Spinal cord (tissue), 9 donors: ENCODE measurements at regions not wholly inside any gene's neighbourhood (a gene's known extent, or its start where the extent isn't known, plus 50 kb on each side); places are given as distances from the start of the nearest gene placed in this dataset.

Source experiments
- DNase-seq, 6 donors: peaks; one replicate each; pipeline versions ENCODE4 v3.0.0 to v3.0.0-alpha.2; 2013 to 2015; ENCODE audit warnings: low spot score in 6 of 6, low read depth in 4 of 6
- H3K27ac ChIP-seq: one replicate; pipeline ENCODE4 v1.5.1; 2013; ENCODE audit warnings: low read depth, low read length, control low read depth
- H3K27me3 ChIP-seq: one replicate; pipeline ENCODE4 v1.6.1; 2013; ENCODE audit warnings: low read length; ENCODE audit not compliant: control insufficient read depth, insufficient read depth
- H3K36me3 ChIP-seq: one replicate; pipeline ENCODE4 v1.6.1; 2013; ENCODE audit warnings: low read length; ENCODE audit not compliant: control insufficient read depth, insufficient read depth
- H3K4me1 ChIP-seq: one replicate; pipeline ENCODE4 v1.6.1; 2013; ENCODE audit warnings: low read length; ENCODE audit not compliant: control insufficient read depth, insufficient read depth
- H3K4me3 ChIP-seq: one replicate; pipeline ENCODE4 v1.5.1; 2013; ENCODE audit warnings: low read depth, low read length, control low read depth
- H3K9me3 ChIP-seq: one replicate; pipeline ENCODE4 v1.6.1; 2013; ENCODE audit warnings: low read length; ENCODE audit not compliant: control insufficient read depth, insufficient read depth
- WGBS: methylation state at CpG from one replicate; pipeline ENCODE4 v1.1.5; 2013; ENCODE audit warnings: missing lambda C conversion rate; ENCODE audit not compliant: insufficient coverage; 5-methylcytosine and 5-hydroxymethylcytosine counted together
- donor health status: healthy.

DNA sequence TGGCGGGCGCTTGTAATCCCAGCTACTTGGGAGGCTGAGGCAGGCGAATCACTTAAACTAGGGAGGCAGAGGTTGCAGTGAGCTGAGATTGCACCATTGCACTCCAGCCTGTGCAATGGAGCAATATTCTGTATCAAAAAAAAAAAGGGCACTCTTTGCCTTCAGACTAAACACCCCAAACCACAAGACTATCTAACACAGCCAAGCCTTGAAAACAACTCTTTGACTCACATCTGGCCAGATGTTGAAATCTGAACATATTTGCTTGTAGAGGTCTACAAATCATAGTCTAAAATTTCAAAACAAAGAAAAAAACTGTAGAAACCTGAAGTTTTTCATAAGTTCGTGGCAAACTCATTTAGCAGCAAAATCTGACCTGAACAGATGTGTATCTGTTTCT, 94.9 kb downstream of the FAM161A start:
- H3K36me3 ChIP-seq, result no peaks in the 10 kb centered on the region
- WGBS, result 100% methylated on average over 2 of the region's 4 CpGs

DNA sequence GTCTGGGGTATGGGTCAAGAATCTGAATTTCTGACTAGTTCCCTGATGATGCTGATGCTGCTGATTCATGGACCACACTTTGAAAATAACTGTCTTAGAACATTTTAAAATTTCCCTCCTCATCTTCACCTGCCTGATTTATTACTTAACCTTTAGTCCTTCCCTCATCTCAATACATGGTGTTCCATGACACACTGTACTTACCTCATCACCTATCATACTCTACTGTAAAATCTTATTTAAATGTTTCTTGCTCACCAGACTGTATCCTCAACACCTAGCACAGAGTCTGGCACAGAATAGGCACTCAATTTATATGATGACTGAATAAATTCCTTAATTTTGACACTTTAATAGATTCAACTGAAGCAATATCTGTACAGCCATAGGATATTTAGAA, 95.7 kb downstream of the FAM161A start:
- no peak overlapping the region for H3K4me3 ChIP-seq
- no peaks in the 10 kb centered on the region for H3K9me3 ChIP-seq
- no peaks in the 10 kb centered on the region for H3K4me1 ChIP-seq
- H3K36me3 ChIP-seq, result no peaks in the 10 kb centered on the region
- H3K27me3 ChIP-seq, result no peaks in the 10 kb centered on the region
- DNase-seq, result no peak
- H3K27ac ChIP-seq, result no peak overlapping the region

More for the DNA sequence above, 94.9 kb downstream of the FAM161A start:
- Histone ChIP-seq H3K4me1 (no peaks in the 10 kb centered on the region), H3K9me3 (no peaks in the 10 kb centered on the region), H3K27ac (no peak overlapping the region), H3K27me3 (no peaks in the 10 kb centered on the region), H3K4me3 (no peak overlapping the region)
- no peak for DNase-seq

DNA sequence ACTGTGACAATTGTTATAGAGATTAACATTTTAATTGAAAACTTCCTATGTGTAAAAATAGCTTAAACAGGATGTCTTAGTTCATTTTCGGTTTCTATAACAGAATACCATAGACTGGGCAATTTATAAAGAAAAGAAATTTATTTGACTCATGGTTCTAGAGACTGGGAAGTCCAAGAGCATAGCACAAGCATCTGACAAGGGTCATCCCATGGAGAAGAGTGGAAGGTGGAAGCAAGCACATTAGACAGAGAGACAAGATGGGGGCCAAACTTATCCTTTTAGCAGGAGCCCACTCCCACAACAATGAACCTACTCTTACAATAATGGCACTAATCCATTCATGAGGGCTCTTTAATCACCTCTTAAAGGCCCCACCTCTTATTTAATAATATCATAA, 100.3 kb downstream of the FAM161A start:
- Histone ChIP-seq H3K4me3 (no peak overlapping the region), H3K4me1 (no peaks in the 10 kb centered on the region)

DNA sequence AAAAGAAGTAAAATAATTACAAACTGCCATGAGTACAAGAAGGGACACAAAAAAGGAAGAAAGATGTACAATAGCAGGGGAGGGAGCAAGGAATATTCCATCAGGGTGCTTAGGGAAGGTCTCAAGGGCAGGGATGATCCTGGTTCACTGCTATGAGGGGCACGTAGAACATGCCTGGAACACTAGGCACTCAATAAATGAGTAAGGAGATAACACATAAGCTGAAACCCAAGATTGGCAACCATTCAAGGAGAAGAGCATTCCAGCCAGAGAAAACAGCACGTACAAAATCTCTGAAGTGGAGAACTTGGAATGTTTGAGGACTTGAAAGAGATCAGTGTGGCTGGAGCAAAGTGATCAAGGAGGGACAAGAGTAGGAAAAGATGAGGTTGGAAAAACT, 103.2 kb downstream of the FAM161A start:
- Histone ChIP-seq H3K4me3 (no peak overlapping the region), H3K36me3 (no peaks in the 10 kb centered on the region), H3K9me3 (no peaks in the 10 kb centered on the region), H3K27me3 (no peaks in the 10 kb centered on the region), H3K27ac (no peak overlapping the region), H3K4me1 (no peaks in the 10 kb centered on the region)
- peak in 1 of 6 donors; percentile 43 for DNase-seq
- WGBS, result 63% methylated on average over 2 of the region's 2 CpGs

More for the DNA sequence above, 100.3 kb downstream of the FAM161A start:
- no peaks in the 10 kb centered on the region for H3K9me3 ChIP-seq
- H3K27me3 ChIP-seq, result no peaks in the 10 kb centered on the region
- no peak for DNase-seq
- no peak overlapping the region for H3K27ac ChIP-seq
- no CpG with 5 or more reads among the region's 1 CpG for WGBS
- no peaks in the 10 kb centered on the region for H3K36me3 ChIP-seq

DNA sequence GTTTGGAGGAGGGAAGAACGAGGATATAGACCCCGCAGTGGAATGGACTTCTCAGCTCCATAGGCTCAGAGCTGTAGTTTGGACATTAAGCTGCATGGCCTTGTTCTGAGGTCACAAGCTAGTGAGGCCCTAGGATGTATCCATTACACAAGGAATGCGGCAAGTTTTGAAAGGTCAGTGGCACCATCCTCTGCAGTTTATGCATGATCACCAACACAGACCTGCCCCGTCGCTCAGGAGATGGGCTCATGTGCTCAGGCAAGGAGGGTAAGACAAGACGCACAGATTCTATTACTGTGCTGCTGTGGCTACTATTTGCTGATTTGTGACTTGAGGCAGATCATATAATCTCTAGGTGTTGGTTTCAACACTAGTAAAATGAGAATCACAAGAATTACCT, 110.9 kb downstream of the FAM161A start:
- Histone ChIP-seq H3K9me3 (no peaks in the 10 kb centered on the region), H3K27me3 (no peaks in the 10 kb centered on the region), H3K4me3 (no peak overlapping the region), H3K27ac (no peak overlapping the region), H3K4me1 (no peaks in the 10 kb centered on the region), H3K36me3 (no peaks in the 10 kb centered on the region)
- DNase-seq, result no peak
- 90% methylated on average over 6 of the region's 6 CpGs for WGBS

DNA sequence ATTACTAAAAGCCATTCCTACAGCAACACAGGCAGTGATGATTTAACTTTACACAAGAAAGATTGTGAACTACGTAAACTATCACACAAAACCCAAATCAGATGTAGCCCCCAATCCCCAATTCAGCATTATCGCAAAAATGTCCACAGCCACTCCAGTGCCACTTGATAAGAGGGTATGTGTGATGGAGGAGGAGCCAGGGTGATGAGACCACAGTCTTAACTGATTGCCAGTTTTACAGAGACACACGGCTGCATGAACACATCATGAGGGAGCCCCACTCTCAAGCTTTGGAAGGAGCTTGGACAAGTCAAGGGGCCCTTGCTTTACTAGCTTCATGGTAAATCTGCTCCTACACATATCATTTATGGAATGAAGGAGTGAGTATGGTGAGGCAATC, 116.0 kb downstream of the FAM161A start:
- no peaks in the 10 kb centered on the region for H3K27me3 ChIP-seq
- no peaks in the 10 kb centered on the region for H3K4me1 ChIP-seq
- WGBS, result no CpG with 5 or more reads among the region's 3 CpGs
- DNase-seq, result no peak
- no peak overlapping the region for H3K27ac ChIP-seq
- H3K4me3 ChIP-seq, result no peak overlapping the region
- no peaks in the 10 kb centered on the region for H3K36me3 ChIP-seq
- H3K9me3 ChIP-seq, result no peaks in the 10 kb centered on the region

DNA sequence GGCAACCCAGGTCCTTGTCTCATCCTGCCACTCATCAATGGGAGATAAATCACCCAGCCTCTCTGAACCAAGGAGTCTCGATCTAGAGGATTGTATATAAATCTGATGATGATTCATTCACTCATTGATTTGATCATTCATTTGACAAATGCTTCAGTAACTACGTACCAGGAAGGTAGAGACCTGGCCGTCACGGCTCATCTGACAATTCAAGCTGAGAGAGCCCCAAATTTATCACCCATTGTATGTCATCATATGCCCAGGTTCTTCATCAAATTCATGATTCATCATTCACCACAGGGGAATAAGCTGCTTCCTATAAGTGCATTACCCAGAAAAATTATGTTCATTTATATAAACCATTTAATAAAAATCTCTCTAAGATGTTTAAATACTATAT, 116.9 kb downstream of the FAM161A start:
- peak in 1 of 6 donors; percentile 25 for DNase-seq
- Histone ChIP-seq H3K9me3 (no peaks in the 10 kb centered on the region), H3K4me1 (no peaks in the 10 kb centered on the region), H3K27me3 (no peaks in the 10 kb centered on the region), H3K27ac (no peak overlapping the region), H3K4me3 (no peak overlapping the region), H3K36me3 (no peaks in the 10 kb centered on the region)
- 80% methylated on average over 3 of the region's 4 CpGs for WGBS

DNA sequence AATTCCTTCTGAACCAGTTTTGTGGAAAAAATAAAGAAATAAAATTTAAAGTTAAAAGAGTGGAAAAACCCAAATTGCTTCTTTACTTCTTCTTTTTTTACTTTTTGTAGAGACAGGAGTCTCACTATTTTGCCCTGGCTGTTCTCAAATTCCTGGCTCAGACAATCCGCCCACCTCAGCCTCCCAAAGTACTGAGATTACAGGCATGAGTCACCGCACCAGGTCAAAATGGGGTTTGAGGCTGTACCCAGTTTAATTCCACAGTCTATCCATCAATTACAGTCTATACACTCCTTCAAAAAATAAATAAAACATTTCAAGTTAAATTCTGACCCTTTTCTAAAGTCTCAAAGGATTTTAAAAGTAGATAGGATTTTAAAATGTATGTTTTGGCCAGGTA, 120.3 kb downstream of the FAM161A start:
- H3K36me3 ChIP-seq, result no peaks in the 10 kb centered on the region
- H3K4me3 ChIP-seq, result no peak overlapping the region
- no peaks in the 10 kb centered on the region for H3K9me3 ChIP-seq
- H3K27ac ChIP-seq, result no peak overlapping the region
- no peak for DNase-seq
- H3K4me1 ChIP-seq, result no peaks in the 10 kb centered on the region
- 100% methylated on average over 2 of the region's 2 CpGs for WGBS
- H3K27me3 ChIP-seq, result no peaks in the 10 kb centered on the region

DNA sequence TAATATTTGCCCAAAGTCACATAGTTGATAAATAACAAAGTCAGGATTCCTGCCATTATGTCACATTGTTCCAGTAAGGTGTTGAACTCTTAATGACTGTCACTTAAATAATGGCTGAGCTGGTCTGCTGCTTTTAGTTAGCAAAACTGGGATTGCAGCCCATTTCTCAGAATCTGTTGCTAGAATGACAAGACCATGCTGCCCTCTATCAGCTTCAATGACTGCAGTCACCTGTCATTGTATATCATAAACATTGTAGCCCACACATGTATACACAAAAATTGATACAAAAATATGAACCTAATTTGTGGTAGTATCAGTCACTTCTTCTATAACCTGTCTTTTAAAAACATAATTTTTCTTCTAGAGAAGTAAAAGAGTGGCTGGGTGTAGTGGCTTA, 121.1 kb downstream of the FAM161A start:
- no peak overlapping the region for H3K4me3 ChIP-seq
- H3K9me3 ChIP-seq, result no peaks in the 10 kb centered on the region
- no peak for DNase-seq
- no peaks in the 10 kb centered on the region for H3K36me3 ChIP-seq
- no peak overlapping the region for H3K27ac ChIP-seq
- H3K27me3 ChIP-seq, result no peaks in the 10 kb centered on the region
- H3K4me1 ChIP-seq, result no peaks in the 10 kb centered on the region

DNA sequence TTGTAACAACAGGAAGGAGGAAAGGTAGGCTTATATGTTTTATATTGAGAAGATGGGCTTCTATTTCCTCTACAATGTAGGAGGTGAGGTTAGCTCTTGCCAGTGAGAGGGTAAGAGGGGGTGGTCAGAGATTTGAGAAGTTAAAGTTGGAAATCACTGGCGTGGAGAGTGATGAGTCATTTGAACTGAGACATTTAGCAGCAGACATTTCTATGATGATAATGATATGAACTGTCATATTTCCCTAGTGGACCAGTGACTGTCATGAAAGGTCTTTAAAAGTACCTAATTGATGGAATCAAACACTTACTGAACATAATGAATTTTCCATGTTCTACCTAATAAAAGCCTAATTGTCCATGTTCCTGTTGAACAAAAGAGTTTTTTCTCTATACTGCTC, 126.1 kb downstream of the FAM161A start:
- WGBS, result 80% methylated on average over 1 of the region's 1 CpG
- Histone ChIP-seq H3K36me3 (no peaks in the 10 kb centered on the region), H3K4me3 (no peak overlapping the region), H3K27me3 (no peaks in the 10 kb centered on the region), H3K4me1 (no peaks in the 10 kb centered on the region), H3K9me3 (no peaks in the 10 kb centered on the region), H3K27ac (no peak overlapping the region)
- DNase-seq, result no peak
